SK-N-SH (cell line): ENCODE measurements at regions not wholly inside any gene's neighbourhood (a gene's known extent, or its start where the extent isn't known, plus 50 kb on each side); places are given as distances from the start of the nearest gene placed in this dataset.
A peak's percentile ranks its signal among the peaks of the same experiment; 100 is the strongest.

ENCODE experiments used
- CTCF ChIA-PET: fragments of 300-600, 350-600 bp; formaldehyde crosslinking; extraction: SDS; loops from one replicate; lab custom pipeline; 2021; lab: Yijun Ruan, JAX
- POLR2A ChIA-PET: fragments of 350-600 bp; sonication (Branson Sonifier 250); formaldehyde crosslinking; extraction: SDS; loops from one replicate; lab custom pipeline; 2020; ENCODE audit warnings: antibody characterized with exemption, inconsistent platforms; lab: Yijun Ruan, JAX
- DNase-seq: peaks from one replicate; pipeline ENCODE4 v3.0.0; 2012
- H2AFZ ChIP-seq: fragments of 200-600 bp; sonication (generic); 2 replicates; pipeline ENCODE4 v1.8.1; 2016; ENCODE audit warnings: antibody characterized with exemption, mild to moderate bottlenecking, low read depth
- H3F3A ChIP-seq: fragments of 200-600 bp; sonication (generic); replicated peaks from 2 replicates; pipeline ENCODE3; 2016; ENCODE audit warnings: antibody characterized with exemption, mild to moderate bottlenecking; ENCODE audit not compliant: insufficient read depth
- H3K27ac ChIP-seq, 2 experiments: fragments of 200-500 bp in 1 of 2; fragments of 200-600 bp in 1 of 2; sonication (Bioruptor generic) in 1 of 2; sonication (generic), shearing (Covaris generic) in 1 of 2; 2 replicates each; pipeline versions ENCODE4 v1.5.1 to v1.6.1; 2014 to 2016; ENCODE audit warnings: low read depth in 2 of 2, inconsistent platforms in 1 of 2, low read length in 1 of 2, mild to moderate bottlenecking in 1 of 2, mixed read lengths in 1 of 2
- H3K27me3 ChIP-seq: fragments of 200-600 bp; sonication (generic), shearing (Covaris generic); 2 replicates; pipeline ENCODE4 v1.6.1; 2016; ENCODE audit warnings: mixed run types; ENCODE audit not compliant: insufficient read depth
- H3K36me3 ChIP-seq, 2 experiments: fragments of 200-500 bp in 1 of 2; fragments of 200-600 bp in 1 of 2; sonication (Bioruptor generic) in 1 of 2; sonication (generic) in 1 of 2; replicated peaks in 1 of 2; 2 replicates each; pipeline versions ENCODE3 to v1.5.1; 2014 to 2016; ENCODE audit warnings: low read length in 1 of 2, mild to moderate bottlenecking in 1 of 2; ENCODE audit not compliant: insufficient read depth in 2 of 2, control insufficient read depth in 1 of 2
- H3K4me1 ChIP-seq, 2 experiments: fragments of 200-500 bp in 1 of 2; fragments of 200-600 bp in 1 of 2; sonication (Bioruptor generic) in 1 of 2; sonication (generic), shearing (Covaris generic) in 1 of 2; 2 replicates each; pipeline versions ENCODE4 v1.5.1 to v1.6.1; 2014 to 2016; ENCODE audit warnings: low read depth in 1 of 2, low read length in 1 of 2, mixed run types in 1 of 2; ENCODE audit not compliant: insufficient read depth in 2 of 2, control insufficient read depth in 1 of 2
- H3K4me2 ChIP-seq: fragments of 200-600 bp; sonication (generic), shearing (Covaris generic); 2 replicates; pipeline ENCODE4 v1.6.1; 2017; ENCODE audit warnings: mixed run types
- H3K4me3 ChIP-seq, 2 experiments: fragments of 200-500 bp in 1 of 2; fragments of 200-600 bp in 1 of 2; sonication (Bioruptor generic) in 1 of 2; sonication (generic), shearing (Covaris generic) in 1 of 2; 2 replicates each; pipeline versions ENCODE4 v1.5.1 to v1.8.1; 2014 to 2016; ENCODE audit warnings: low read depth in 2 of 2, inconsistent platforms in 1 of 2, low read length in 1 of 2, mild to moderate bottlenecking in 1 of 2, mixed read lengths in 1 of 2, moderate library complexity in 1 of 2
- H3K79me2 ChIP-seq: fragments of 200-600 bp; sonication (generic); 2 replicates; pipeline ENCODE4 v1.8.1; 2017; ENCODE audit warnings: mild to moderate bottlenecking; ENCODE audit not compliant: insufficient read depth
- H3K9ac ChIP-seq: fragments of 200-600 bp; sonication (generic); 2 replicates; pipeline ENCODE4 v1.6.1; 2017; ENCODE audit warnings: mixed run types
- H3K9me2 ChIP-seq: fragments of 200-600 bp; sonication (generic); 2 replicates; pipeline ENCODE4 v1.6.1; 2017; ENCODE audit warnings: mixed run types
- H3K9me3 ChIP-seq: fragments of 200-600 bp; sonication (generic); 2 replicates; pipeline ENCODE4 v1.6.1; 2017; ENCODE audit warnings: mixed run types, mild to moderate bottlenecking, moderate library complexity
- H4K20me1 ChIP-seq: fragments of 200-600 bp; sonication (generic); 2 replicates; pipeline ENCODE4 v1.6.1; 2017; ENCODE audit warnings: mild to moderate bottlenecking, mixed run types; ENCODE audit not compliant: insufficient read depth
- EP300 ChIP-seq, 2 experiments: IDR thresholded peaks; 2 replicates each; pipeline versions ENCODE4 v1.4.0 to v1.6.1; 2012; ENCODE audit warnings: borderline replicate concordance in 1 of 2, low read depth in 1 of 2, low read length in 1 of 2
- EZH2phosphoT487 ChIP-seq: fragments of 200-600 bp; sonication (generic); IDR thresholded peaks from 2 replicates; pipeline ENCODE4 v1.6.1; 2017; ENCODE audit warnings: low read depth, mixed run types, mild to moderate bottlenecking, antibody characterized with exemption, moderate library complexity, borderline replicate concordance
- FOSL2 ChIP-seq: IDR thresholded peaks from 2 replicates; pipeline ENCODE4 v1.4.0; 2012; ENCODE audit warnings: low read depth, mild to moderate bottlenecking, moderate library complexity, borderline replicate concordance
- FOXJ3 ChIP-seq: sonication (generic); formaldehyde crosslinking; IDR thresholded peaks from 2 replicates; pipeline ENCODE4 v1.5.1; 2020; ENCODE audit warnings: mild to moderate bottlenecking, missing genetic modification reagents
- FOXM1 ChIP-seq: IDR thresholded peaks from 2 replicates; pipeline ENCODE4 v1.4.0; 2012; ENCODE audit warnings: low read depth, mild to moderate bottlenecking
- GATA2 ChIP-seq: sonication (generic); formaldehyde crosslinking; IDR thresholded peaks from 2 replicates; pipeline ENCODE4 v1.5.0; 2020; ENCODE audit warnings: mild to moderate bottlenecking, missing genetic modification reagents
- JUND ChIP-seq: IDR thresholded peaks from 2 replicates; pipeline ENCODE4 v1.4.0; 2012
- POLR2AphosphoS5 ChIP-seq: IDR thresholded peaks from 2 replicates; pipeline ENCODE4 v1.6.1; 2012; ENCODE audit warnings: low read depth, low read length
- RFX5 ChIP-seq: IDR thresholded peaks from 2 replicates; pipeline ENCODE4 v1.6.1; 2012; ENCODE audit warnings: mild to moderate bottlenecking, improper control_type of control experiment, low read length
- SIN3A ChIP-seq: IDR thresholded peaks from 2 replicates; pipeline ENCODE4 v1.6.1; 2012; ENCODE audit warnings: low read depth, mild to moderate bottlenecking, low read length, moderate library complexity, borderline replicate concordance
- SMC3 ChIP-seq: IDR thresholded peaks from 2 replicates; pipeline ENCODE4 v1.6.1; 2012; ENCODE audit warnings: low read depth, low read length, improper control_type of control experiment
- TCF12 ChIP-seq: IDR thresholded peaks from 2 replicates; pipeline ENCODE4 v1.4.0; 2012
- TEAD4 ChIP-seq: IDR thresholded peaks from 2 replicates; pipeline ENCODE4 v1.4.0; 2012; ENCODE audit warnings: mild to moderate bottlenecking, borderline replicate concordance; ENCODE audit not compliant: insufficient read depth
- WGBS: methylation state at CpG from one replicate; pipeline ENCODE4 v1.1.6; 2017; ENCODE audit warnings: low lambda C conversion rate; 5-methylcytosine and 5-hydroxymethylcytosine counted together
- TF ChIP-seq, protein P1 (sequence below): fragments of 150-350 bp; IDR thresholded peaks from 2 replicates; pipeline ENCODE4 v1.6.1; 2016; ENCODE audit warnings: mild to moderate bottlenecking, low read depth, low read length

DNA sequence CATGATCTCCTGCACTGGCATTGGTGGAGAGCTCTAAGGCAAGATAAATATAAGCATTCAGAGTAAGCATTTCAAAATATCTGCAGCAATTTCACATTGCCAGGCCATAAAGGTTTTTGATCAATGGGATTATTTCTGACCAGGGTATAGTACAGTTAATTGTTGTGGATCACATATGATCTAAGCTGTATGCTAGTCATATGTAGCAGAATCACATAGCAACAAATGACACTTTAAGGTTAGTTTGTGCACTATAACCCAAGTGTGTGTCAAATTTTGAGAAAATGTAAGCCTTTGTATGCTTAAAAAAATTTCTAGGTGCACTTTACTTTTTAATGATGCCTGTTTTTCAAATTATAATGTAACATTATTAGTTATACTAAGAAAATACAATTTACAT lies 386.0 kb upstream of the ADAMTS5 start:
- H2AFZ ChIP-seq, result no peak overlapping the region
- no peaks in the 10 kb centered on the region for H3K9me2 ChIP-seq

DNA sequence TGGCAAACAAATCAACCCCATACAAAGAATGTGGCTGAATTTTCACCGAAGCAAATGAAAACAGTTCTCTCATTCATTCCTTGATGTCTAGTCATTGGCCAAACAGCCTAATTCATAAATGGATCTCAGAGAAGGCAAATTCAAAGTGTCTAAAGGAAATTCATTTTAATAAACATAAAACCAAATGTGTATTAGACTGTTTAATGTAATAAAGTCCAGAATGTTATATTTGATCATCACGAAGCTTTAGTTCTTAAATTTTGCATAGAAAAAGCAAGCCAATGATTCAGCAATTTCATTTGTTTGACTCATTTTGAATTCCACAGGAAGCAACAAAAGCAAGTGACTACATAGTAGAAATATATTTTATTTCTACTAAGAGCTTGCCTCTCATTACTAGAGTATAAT lies 379.2 kb upstream of the ADAMTS5 start:
- ChIA-PET POLR2A (no interaction called here), CTCF (no interaction called here)
- Histone ChIP-seq H3K27me3 (no peaks in the 10 kb centered on the region), H4K20me1 (no peaks in the 10 kb centered on the region), H2AFZ (peak overlapping the region; percentile 62; the same call in 1 of the 2 replicates), H3K36me3 (no peaks in the 10 kb centered on the region), H3F3A (peaks cover 14% of the 10 kb centered on the region), H3K79me2 (no peaks in the 10 kb centered on the region), H3K4me2 (0 out of 2 replicates have a peak overlapping the region, but pooled peaks have one; percentile 23), H3K4me1 (peaks cover 0 to 5% of the 10 kb centered on the region in 2 experiments; a peak in 1 of 4 replicates), H3K4me3 (no peak overlapping the region), H3K9me3 (no peaks in the 10 kb centered on the region), H3K27ac (peak overlapping the region; percentile 43 to 75; a peak in 3 of 4 replicates), H3K9me2 (no peaks in the 10 kb centered on the region), H3K9ac (peak overlapping the region; percentile 10; the same call in 1 of the 2 replicates)
- 18% methylated on average over 2 of the region's 2 CpGs for WGBS
- DNase-seq, result no peak
- TF ChIP-seq FOXJ3 (CRISPR knock-in tag) (no peak), EP300 (IDR thresholded peaks at IDR 0.05; ENCODE audit: borderline replicate concordance in 1 of 2, low read depth in 1 of 2, low read length in 1 of 2) (no peak), SIN3A (no peak), JUND (peak; percentile 42), TCF12 (no peak; the same call in 1 of the 2 replicates), GATA2 (CRISPR knock-in tag) (no peak), TEAD4 (peak; percentile 53; the same call in 1 of the 2 replicates), SMC3 (no peak), FOSL2 (peak; percentile 49; the same call in 1 of the 2 replicates), POLR2AphosphoS5 (no peak), FOXM1 (no peak), EZH2phosphoT487 (no peak)
- TF ChIP-seq, protein P1, sequence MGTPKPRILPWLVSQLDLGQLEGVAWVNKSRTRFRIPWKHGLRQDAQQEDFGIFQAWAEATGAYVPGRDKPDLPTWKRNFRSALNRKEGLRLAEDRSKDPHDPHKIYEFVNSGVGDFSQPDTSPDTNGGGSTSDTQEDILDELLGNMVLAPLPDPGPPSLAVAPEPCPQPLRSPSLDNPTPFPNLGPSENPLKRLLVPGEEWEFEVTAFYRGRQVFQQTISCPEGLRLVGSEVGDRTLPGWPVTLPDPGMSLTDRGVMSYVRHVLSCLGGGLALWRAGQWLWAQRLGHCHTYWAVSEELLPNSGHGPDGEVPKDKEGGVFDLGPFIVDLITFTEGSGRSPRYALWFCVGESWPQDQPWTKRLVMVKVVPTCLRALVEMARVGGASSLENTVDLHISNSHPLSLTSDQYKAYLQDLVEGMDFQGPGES, result no peak

More for the DNA sequence above, 386.0 kb upstream of the ADAMTS5 start:
- ChIA-PET POLR2A (no interaction called here), CTCF (no interaction called here)
- H3K27ac ChIP-seq, result no peak overlapping the region
- DNase-seq, result no peak
- H3K4me1 ChIP-seq, result no peaks in the 10 kb centered on the region
- H3K9ac ChIP-seq, result no peak overlapping the region
- no peaks in the 10 kb centered on the region for H4K20me1 ChIP-seq
- TF ChIP-seq FOSL2 (no peak), RFX5 (peak; percentile 43; the same call in 1 of the 2 replicates)
- no peaks in the 10 kb centered on the region for H3F3A ChIP-seq
- no peaks in the 10 kb centered on the region for H3K27me3 ChIP-seq
- H3K4me2 ChIP-seq, result no peak overlapping the region
- H3K4me3 ChIP-seq, result no peak overlapping the region
- no peaks in the 10 kb centered on the region for H3K79me2 ChIP-seq
- H3K9me3 ChIP-seq, result no peaks in the 10 kb centered on the region
- H3K36me3 ChIP-seq, result no peaks in the 10 kb centered on the region
